Esophagus muscularis mucosa (tissue), 4 donors: ENCODE measurements at regions not wholly inside any gene's neighbourhood (a gene's known extent, or its start where the extent isn't known, plus 50 kb on each side); places are given as distances from the start of the nearest gene placed in this dataset.

Experiments
- EP300 ChIP-seq: sonication (generic); formaldehyde crosslinking; IDR thresholded peaks from one replicate; pipeline ENCODE4 v1.6.1; 2017; ENCODE audit warnings: antibody characterized with exemption
- POLR2AphosphoS5 ChIP-seq, 2 donors: sonication (generic); formaldehyde crosslinking; IDR thresholded peaks; one replicate each; pipeline ENCODE4 v1.6.1; 2017; ENCODE audit warnings: antibody characterized with exemption in 2 of 2
- TF ChIP-seq, protein P1 (sequence below), 3 experiments: fragments of 200-600 bp in 2 of 3; fragments of 450-650 bp in 1 of 3; sonication (generic) in 2 of 3; IDR thresholded peaks; one replicate each; pipeline ENCODE4 v1.5.1; 2017 to 2019; ENCODE audit warnings: antibody characterized with exemption in 3 of 3, mild to moderate bottlenecking in 2 of 3, moderate library complexity in 1 of 3

DNA sequence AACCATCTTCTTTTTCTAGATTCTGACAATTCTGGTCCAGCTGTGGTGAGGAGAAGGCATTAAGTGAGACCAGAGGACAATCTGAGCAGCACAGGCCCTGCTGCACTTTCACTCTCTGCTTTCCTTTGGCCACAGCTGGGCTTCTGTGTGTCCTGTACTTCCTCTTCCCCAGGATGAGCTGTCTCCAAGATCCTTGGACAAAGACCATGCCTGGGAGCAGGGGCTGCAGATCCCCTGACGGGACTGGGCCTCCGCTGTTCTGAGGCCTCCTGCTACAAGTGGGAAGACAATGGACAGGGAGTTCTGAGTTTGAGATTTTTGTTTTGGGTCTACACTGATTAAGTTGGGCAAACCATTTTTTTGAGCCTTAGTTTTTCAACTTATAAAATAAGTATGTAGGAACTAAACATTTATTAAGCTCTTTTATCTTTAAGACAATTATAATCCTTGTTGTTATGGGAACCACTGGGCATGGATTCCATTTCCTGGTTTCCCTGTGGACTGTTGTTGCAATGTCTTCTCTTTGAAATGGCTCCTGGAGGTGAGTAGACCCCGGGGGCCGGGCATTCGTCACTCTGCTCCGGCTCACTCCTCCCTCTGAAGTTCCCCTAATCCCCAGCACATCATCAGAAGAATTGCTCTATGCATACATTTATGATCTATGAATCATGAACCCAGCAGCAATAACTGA is 266.6 kb downstream of the ACTR3 start:
- TF ChIP-seq, protein P1, sequence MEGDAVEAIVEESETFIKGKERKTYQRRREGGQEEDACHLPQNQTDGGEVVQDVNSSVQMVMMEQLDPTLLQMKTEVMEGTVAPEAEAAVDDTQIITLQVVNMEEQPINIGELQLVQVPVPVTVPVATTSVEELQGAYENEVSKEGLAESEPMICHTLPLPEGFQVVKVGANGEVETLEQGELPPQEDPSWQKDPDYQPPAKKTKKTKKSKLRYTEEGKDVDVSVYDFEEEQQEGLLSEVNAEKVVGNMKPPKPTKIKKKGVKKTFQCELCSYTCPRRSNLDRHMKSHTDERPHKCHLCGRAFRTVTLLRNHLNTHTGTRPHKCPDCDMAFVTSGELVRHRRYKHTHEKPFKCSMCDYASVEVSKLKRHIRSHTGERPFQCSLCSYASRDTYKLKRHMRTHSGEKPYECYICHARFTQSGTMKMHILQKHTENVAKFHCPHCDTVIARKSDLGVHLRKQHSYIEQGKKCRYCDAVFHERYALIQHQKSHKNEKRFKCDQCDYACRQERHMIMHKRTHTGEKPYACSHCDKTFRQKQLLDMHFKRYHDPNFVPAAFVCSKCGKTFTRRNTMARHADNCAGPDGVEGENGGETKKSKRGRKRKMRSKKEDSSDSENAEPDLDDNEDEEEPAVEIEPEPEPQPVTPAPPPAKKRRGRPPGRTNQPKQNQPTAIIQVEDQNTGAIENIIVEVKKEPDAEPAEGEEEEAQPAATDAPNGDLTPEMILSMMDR (IDR thresholded peaks at IDR 0.05) = no peak
- TF ChIP-seq POLR2AphosphoS5 (IDR thresholded peaks at IDR 0.05) (no peak), EP300 (no peak)
